ENCODE measurements at regions not wholly inside any gene's neighbourhood (a gene's known extent, or its start where the extent isn't known, plus 50 kb on each side); places are given as distances from the start of the nearest gene placed in this dataset.

- no peak overlapping the region for H3K27ac ChIP-seq
- TF ChIP-seq CTCF (conservative IDR thresholded peaks at IDR 0.05): no peak
Observed at GRCh38 chr16:80027007-80027965, 426.7 kb upstream of the MAF start.

- no peak overlapping the region for H3K27ac ChIP-seq
- no peak for TF ChIP-seq CTCF (conservative IDR thresholded peaks at IDR 0.05)
Observed at GRCh38 chr16:80025236-80025635, 424.7 kb upstream of the MAF start.

GRCh38 chr16:80024443-80024842 lies 423.9 kb upstream of the MAF start:
- H3K27ac ChIP-seq: no peak overlapping the region
- no peak for TF ChIP-seq CTCF (conservative IDR thresholded peaks at IDR 0.05)

GRCh38 chr16:80023865-80024264 lies 423.3 kb upstream of the MAF start:
- H3K27ac ChIP-seq: no peak overlapping the region
- TF ChIP-seq CTCF (conservative IDR thresholded peaks at IDR 0.05): no peak

- TF ChIP-seq CTCF (conservative IDR thresholded peaks at IDR 0.05): no peak
- no peak overlapping the region for H3K27ac ChIP-seq
Observed at GRCh38 chr16:80019395-80019794, 418.9 kb upstream of the MAF start.

GRCh38 chr16:80018466-80018865 lies 417.9 kb upstream of the MAF start:
- no peak for TF ChIP-seq CTCF (conservative IDR thresholded peaks at IDR 0.05)
- H3K27ac ChIP-seq: no peak overlapping the region

GRCh38 chr16:80016731-80017326 lies 416.3 kb upstream of the MAF start:
- H3K27ac ChIP-seq: no peak overlapping the region
- no peak for TF ChIP-seq CTCF (conservative IDR thresholded peaks at IDR 0.05)
